B cell (primary cell): ENCODE measurements at regions not wholly inside any gene's neighbourhood (a gene's known extent, or its start where the extent isn't known, plus 50 kb on each side); places are given as distances from the start of the nearest gene placed in this dataset.

Source experiments
- ATAC-seq: fragments of 200-7000 bp; cut with Tn5 transposase; one replicate; pipeline ENCODE4 v1.10.0; 2021; ENCODE audit warnings: low read depth, mild to moderate bottlenecking, moderate number of reproducible peaks, moderate library complexity
- CTCF ChIA-PET: fragments of 350-600 bp; sonication (Branson Sonifier 250); formaldehyde crosslinking; loops from one replicate; lab custom pipeline; 2021; ENCODE audit warnings: antibody characterized with exemption, inconsistent platforms; lab: Charles Lee
- POLR2A ChIA-PET: fragments of 350-600 bp; sonication (Branson Sonifier 250); formaldehyde crosslinking; loops from one replicate; lab custom pipeline; 2021; ENCODE audit warnings: antibody characterized with exemption; lab: Charles Lee
- DNase-seq: peaks from one replicate; pipeline ENCODE4 v3.0.0; 2013
- H2AFZ ChIP-seq: 2 replicates; pipeline ENCODE4 v1.6.1; 2012; ENCODE audit warnings: mild to moderate bottlenecking, low read depth, low read length; ENCODE audit not compliant: insufficient read depth, poor library complexity, severe bottlenecking
- H3K27ac ChIP-seq, 2 donors: 1 replicate in 1 of 2; 2 replicates in 1 of 2; pipeline ENCODE4 v1.5.1; 2012 to 2013; ENCODE audit warnings: low read length in 2 of 2, mild to moderate bottlenecking in 2 of 2, moderate library complexity in 1 of 2
- H3K27me3 ChIP-seq, 4 experiments: fragments of 200-600 bp in 1 of 4; sonication (generic) in 1 of 4; replicated peaks in 1 of 4; 1 replicate in 2 of 4; 2 replicates in 2 of 4; pipeline versions ENCODE4 v1.6.1 to v1.7.0; 2013 to 2016; ENCODE audit warnings: low read length in 3 of 4, mild to moderate bottlenecking in 2 of 4, mixed read lengths in 1 of 4, moderate library complexity in 1 of 4; ENCODE audit not compliant: insufficient read depth in 4 of 4, control insufficient read depth in 3 of 4; ENCODE audit errors: control extremely low read depth in 1 of 4
- H3K36me3 ChIP-seq, 2 experiments: replicated peaks in 1 of 2; 1 replicate in 1 of 2; 2 replicates in 1 of 2; pipeline versions ENCODE4 v1.6.1 to v1.7.1; 2013; ENCODE audit warnings: low read length in 1 of 2; ENCODE audit not compliant: insufficient read depth in 2 of 2, control insufficient read depth in 1 of 2; ENCODE audit errors: control extremely low read depth in 1 of 2, extremely low read depth in 1 of 2
- H3K4me1 ChIP-seq, 2 donors: fragments of 200-600 bp in 1 of 2; sonication (generic) in 1 of 2; 1 replicate in 1 of 2; 2 replicates in 1 of 2; pipeline versions ENCODE4 v1.5.1 to v1.6.1; 2013 to 2017; ENCODE audit warnings: low read length in 2 of 2; ENCODE audit not compliant: control insufficient read depth in 2 of 2, insufficient read depth in 2 of 2
- H3K4me2 ChIP-seq: replicated peaks from 2 replicates; pipeline ENCODE3; 2012; ENCODE audit warnings: mild to moderate bottlenecking, low read depth, low read length; ENCODE audit not compliant: poor library complexity, severe bottlenecking
- H3K4me3 ChIP-seq, 5 experiments: fragments of 200-600 bp in 1 of 5; sonication (generic) in 1 of 5; 1 replicate in 3 of 5; 2 replicates in 2 of 5; pipeline versions ENCODE4 v1.5.1 to v1.7.0; 2011 to 2016; ENCODE audit warnings: low read length in 4 of 5, mild to moderate bottlenecking in 4 of 5, low read depth in 2 of 5, control low read depth in 1 of 5, moderate library complexity in 1 of 5; ENCODE audit not compliant: insufficient read depth in 1 of 5; ENCODE audit errors: control extremely low read depth in 1 of 5, extremely low read depth in 1 of 5
- H3K79me2 ChIP-seq: fragments of 200-600 bp; sonication (generic); one replicate; pipeline ENCODE4 v1.6.0; 2016; ENCODE audit warnings: low read length; ENCODE audit not compliant: control insufficient read depth, insufficient read depth
- H3K9ac ChIP-seq: fragments of 200-600 bp; sonication (generic); 2 replicates; pipeline ENCODE4 v1.6.1; 2017; ENCODE audit warnings: mild to moderate bottlenecking, low read length, moderate library complexity
- H3K9me3 ChIP-seq, 3 donors: one replicate each; pipeline versions ENCODE4 v1.6.1 to v1.7.1; 2013; ENCODE audit warnings: low read length in 2 of 3; ENCODE audit not compliant: control insufficient read depth in 2 of 3, insufficient read depth in 1 of 3; ENCODE audit errors: control extremely low read depth in 1 of 3
- H4K20me1 ChIP-seq: 2 replicates; pipeline ENCODE4 v1.6.0; 2012; ENCODE audit warnings: mild to moderate bottlenecking, low read length; ENCODE audit not compliant: insufficient read depth, control insufficient read depth, poor library complexity, severe bottlenecking
- H3K27ac Mint-ChIP-seq: one replicate; pipeline ENCODE4 v1.8.0; 2021; ENCODE audit warnings: mixed read lengths
- H3K27me3 Mint-ChIP-seq: one replicate; pipeline ENCODE4 v1.8.0; 2021; ENCODE audit warnings: mixed read lengths
- H3K4me1 Mint-ChIP-seq: one replicate; pipeline ENCODE4 v1.8.0; 2021; ENCODE audit warnings: mixed read lengths
- H3K4me3 Mint-ChIP-seq: one replicate; pipeline ENCODE4 v1.8.0; 2021; ENCODE audit warnings: mixed read lengths
- H3K9me3 Mint-ChIP-seq: one replicate; pipeline ENCODE4 v1.8.0; 2022; ENCODE audit warnings: mixed read lengths; ENCODE audit not compliant: insufficient read depth
- EZH2 ChIP-seq: IDR thresholded peaks from 2 replicates; pipeline ENCODE4 v1.6.1; 2012; ENCODE audit warnings: borderline replicate concordance, low read depth, mild to moderate bottlenecking, moderate library complexity, low read length; ENCODE audit not compliant: insufficient read depth, poor library complexity, severe bottlenecking
- WGBS: methylation state at CpG from one replicate; pipeline ENCODE4 v1.1.5; 2013; ENCODE audit warnings: missing lambda C conversion rate; ENCODE audit not compliant: insufficient coverage; 5-methylcytosine and 5-hydroxymethylcytosine counted together
- intact Hi-C: fragments of 100-400 bp; cut with micrococcal nuclease; formaldehyde crosslinking; loops from one replicate; pipeline ENCODE4 v1.10.0; 2022
- TF ChIP-seq, protein P1 (sequence below): fragments of 200-600 bp; IDR thresholded peaks from one replicate; pipeline ENCODE4 v1.8.0; 2022; ENCODE audit warnings: antibody characterized with exemption, mild to moderate bottlenecking

- Histone ChIP-seq H4K20me1 (no peaks in the 10 kb centered on the region), H3K27ac (no peak overlapping the region), H3K4me3 (no peak overlapping the region), H3K9ac (no peak overlapping the region), H3K79me2 (no peaks in the 10 kb centered on the region), H2AFZ (no peak overlapping the region), H3K4me2 (no peak overlapping the region), H3K27me3 (no peaks in the 10 kb centered on the region), H3K9me3 (no peaks in the 10 kb centered on the region), H3K36me3 (no peaks in the 10 kb centered on the region), H3K4me1 (no peaks in the 10 kb centered on the region)
- Mint-ChIP-seq H3K4me3 (no peak overlapping the region), H3K27me3 (no peaks in the 10 kb centered on the region), H3K27ac (no peak overlapping the region), H3K4me1 (no peaks in the 10 kb centered on the region), H3K9me3 (no peaks in the 10 kb centered on the region)
- intact Hi-C loops = no loop called here
- DNase-seq (no peak), ATAC-seq (no peak)
- ChIA-PET CTCF (interaction anchor here (0.6 kb wide), 1 partner anchor 26 kb away, joined by 3 read pairs; no protein-coding TSS in a partner anchor), POLR2A (no interaction called here)
- WGBS = 100% methylated on average over 2 of the region's 5 CpGs
- TF ChIP-seq, protein P1, sequence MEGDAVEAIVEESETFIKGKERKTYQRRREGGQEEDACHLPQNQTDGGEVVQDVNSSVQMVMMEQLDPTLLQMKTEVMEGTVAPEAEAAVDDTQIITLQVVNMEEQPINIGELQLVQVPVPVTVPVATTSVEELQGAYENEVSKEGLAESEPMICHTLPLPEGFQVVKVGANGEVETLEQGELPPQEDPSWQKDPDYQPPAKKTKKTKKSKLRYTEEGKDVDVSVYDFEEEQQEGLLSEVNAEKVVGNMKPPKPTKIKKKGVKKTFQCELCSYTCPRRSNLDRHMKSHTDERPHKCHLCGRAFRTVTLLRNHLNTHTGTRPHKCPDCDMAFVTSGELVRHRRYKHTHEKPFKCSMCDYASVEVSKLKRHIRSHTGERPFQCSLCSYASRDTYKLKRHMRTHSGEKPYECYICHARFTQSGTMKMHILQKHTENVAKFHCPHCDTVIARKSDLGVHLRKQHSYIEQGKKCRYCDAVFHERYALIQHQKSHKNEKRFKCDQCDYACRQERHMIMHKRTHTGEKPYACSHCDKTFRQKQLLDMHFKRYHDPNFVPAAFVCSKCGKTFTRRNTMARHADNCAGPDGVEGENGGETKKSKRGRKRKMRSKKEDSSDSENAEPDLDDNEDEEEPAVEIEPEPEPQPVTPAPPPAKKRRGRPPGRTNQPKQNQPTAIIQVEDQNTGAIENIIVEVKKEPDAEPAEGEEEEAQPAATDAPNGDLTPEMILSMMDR = no peak
- TF ChIP-seq EZH2 = no peak
Measured at GRCh38 chr3:25944329-25944728, 154.4 kb downstream of the OXSM start.

DNA sequence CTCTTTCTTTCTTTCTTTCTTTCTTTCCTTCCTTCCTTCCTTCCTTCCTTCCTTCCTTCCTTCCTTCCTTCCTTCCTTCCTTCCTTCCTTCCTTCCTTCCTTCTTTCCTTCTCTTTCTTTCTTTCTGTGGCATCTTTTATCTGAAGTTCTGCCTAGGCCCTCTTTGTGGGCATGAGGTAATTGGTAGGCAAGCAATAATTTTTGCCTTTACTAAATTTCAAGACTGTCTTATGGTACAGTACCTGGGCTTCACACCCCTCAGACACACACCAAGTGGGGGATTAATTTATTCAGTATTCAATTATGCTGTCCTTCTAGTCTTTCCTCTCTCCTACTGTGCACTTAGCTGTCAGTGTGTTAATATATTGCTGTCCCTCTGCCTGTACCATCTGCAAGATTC lies 155.5 kb downstream of the OXSM start:
- H3K4me1 Mint-ChIP-seq = no peaks in the 10 kb centered on the region
- no peaks in the 10 kb centered on the region for H4K20me1 ChIP-seq
- no peak overlapping the region for H3K9ac ChIP-seq
- ATAC-seq (no peak), DNase-seq (no peak)
- no peaks in the 10 kb centered on the region for H3K4me1 ChIP-seq
- H3K27ac ChIP-seq = no peak overlapping the region
- no peaks in the 10 kb centered on the region for H3K36me3 ChIP-seq
- ChIA-PET POLR2A (no interaction called here), CTCF (no interaction called here)
- TF ChIP-seq EZH2 = no peak
- TF ChIP-seq, protein P1 = no peak
- intact Hi-C loops = no loop called here
- no peaks in the 10 kb centered on the region for H3K9me3 ChIP-seq
- H3K27me3 ChIP-seq = no peaks in the 10 kb centered on the region
- H3K27ac Mint-ChIP-seq = no peak overlapping the region
- no peak overlapping the region for H3K4me3 Mint-ChIP-seq
- no peaks in the 10 kb centered on the region for H3K9me3 Mint-ChIP-seq
- H3K4me3 ChIP-seq = no peak overlapping the region
- no peaks in the 10 kb centered on the region for H3K27me3 Mint-ChIP-seq
- H2AFZ ChIP-seq = no peak overlapping the region
- no peaks in the 10 kb centered on the region for H3K79me2 ChIP-seq
- H3K4me2 ChIP-seq = no peak overlapping the region
